ENCODE measurements at regions not wholly inside any gene's neighbourhood (a gene's known extent, or its start where the extent isn't known, plus 50 kb on each side); places are given as distances from the start of the nearest gene placed in this dataset.

DNA sequence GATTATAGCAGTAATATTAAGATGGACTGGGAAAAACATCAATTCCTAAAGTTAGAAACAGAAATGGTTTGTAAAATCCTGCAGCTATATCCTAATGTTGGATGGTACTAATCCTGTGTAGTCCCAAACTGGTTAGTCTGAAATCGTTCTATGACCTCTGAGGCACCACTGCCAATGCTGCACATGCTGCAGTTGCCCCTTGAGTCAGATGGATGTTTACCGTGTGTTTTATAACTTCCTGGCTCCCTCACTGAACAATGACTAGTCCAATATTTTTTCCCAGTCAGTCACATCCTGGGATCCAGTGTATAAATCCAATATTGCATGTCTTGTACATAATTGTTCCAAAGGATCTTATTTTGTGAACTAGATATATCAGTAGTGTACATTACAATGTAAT, 226.7 kb upstream of the PKDCC start:
- TF ChIP-seq, protein P1, sequence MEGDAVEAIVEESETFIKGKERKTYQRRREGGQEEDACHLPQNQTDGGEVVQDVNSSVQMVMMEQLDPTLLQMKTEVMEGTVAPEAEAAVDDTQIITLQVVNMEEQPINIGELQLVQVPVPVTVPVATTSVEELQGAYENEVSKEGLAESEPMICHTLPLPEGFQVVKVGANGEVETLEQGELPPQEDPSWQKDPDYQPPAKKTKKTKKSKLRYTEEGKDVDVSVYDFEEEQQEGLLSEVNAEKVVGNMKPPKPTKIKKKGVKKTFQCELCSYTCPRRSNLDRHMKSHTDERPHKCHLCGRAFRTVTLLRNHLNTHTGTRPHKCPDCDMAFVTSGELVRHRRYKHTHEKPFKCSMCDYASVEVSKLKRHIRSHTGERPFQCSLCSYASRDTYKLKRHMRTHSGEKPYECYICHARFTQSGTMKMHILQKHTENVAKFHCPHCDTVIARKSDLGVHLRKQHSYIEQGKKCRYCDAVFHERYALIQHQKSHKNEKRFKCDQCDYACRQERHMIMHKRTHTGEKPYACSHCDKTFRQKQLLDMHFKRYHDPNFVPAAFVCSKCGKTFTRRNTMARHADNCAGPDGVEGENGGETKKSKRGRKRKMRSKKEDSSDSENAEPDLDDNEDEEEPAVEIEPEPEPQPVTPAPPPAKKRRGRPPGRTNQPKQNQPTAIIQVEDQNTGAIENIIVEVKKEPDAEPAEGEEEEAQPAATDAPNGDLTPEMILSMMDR (IDR thresholded peaks at IDR 0.05), result no peak
- no peak for TF ChIP-seq POLR2A (IDR thresholded peaks at IDR 0.05)
